NCI-H2196 (cell line): ENCODE measurements at regions not wholly inside any gene's neighbourhood (a gene's known extent, or its start where the extent isn't known, plus 50 kb on each side); places are given as distances from the start of the nearest gene placed in this dataset.
"Not testable (repeated sequence)": the region's sequence is repeated elsewhere in the genome, so short reads cannot be mapped to it uniquely, and the experiment has no call there.

Experiments
- DNase-seq: peaks from one replicate; lab custom pipeline; 2025; ENCODE audit not compliant: unreplicated experiment; lab: John Stamatoyannopoulos, UW

DNA sequence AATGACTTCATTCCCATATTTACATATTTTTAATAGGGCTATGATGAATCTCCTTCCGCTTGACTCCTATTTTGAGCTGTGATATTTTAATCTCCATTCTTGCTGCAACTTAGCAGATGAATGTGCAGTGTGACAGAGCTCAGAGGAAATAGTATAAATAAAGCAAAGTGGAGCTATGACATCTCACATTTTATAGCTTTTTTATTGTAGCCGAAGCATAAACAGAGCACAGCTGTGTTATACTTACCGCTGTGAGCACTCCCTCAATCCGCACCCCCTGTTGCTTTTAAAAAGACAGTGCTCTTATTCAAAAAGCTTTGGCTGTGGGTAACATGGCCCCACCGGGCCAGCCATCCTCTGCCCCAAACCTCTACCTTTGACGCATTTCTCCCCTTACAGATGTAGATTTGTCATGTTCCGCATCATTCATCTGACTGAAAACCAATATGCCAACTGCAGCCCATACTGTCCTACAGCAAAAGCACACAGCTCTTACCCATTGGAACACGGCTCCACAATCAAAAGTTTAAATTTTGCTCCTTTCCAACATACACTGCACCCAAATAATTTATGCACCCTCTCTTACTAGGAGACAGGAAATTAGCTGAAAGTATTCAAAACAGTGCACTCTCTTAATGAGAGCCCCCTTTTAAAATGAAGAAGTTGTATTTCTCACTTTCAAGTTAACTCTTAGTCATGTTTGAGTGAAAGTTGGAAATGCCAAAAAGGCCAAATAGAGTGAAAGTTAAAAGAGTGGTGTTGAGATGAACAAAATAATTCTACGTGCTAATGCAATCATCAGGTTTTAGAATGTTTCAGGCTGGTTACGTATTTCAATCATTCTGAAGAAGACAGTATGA, 429.3 kb upstream of the SOX5 start:
- DNase-seq, result no peak

DNA sequence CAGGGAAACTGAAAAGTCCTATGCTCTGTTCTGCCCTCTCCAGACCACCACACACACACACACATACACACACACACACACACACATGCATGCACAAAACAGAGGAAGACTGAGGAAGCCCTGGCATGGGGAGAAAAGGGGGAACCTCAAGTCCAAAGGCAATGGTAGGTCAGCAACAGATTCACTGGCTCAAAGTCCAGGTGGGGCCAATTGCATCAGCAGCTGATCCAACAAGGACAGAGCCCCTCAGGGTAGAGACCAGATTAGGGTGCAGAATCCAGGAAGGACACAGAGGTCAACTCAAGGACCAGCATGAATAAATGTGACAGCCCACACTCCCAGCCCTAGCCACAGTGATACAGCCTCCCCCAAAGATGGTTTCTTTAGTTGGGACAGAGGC, 425.0 kb upstream of the SOX5 start:
- no peak for DNase-seq

DNA sequence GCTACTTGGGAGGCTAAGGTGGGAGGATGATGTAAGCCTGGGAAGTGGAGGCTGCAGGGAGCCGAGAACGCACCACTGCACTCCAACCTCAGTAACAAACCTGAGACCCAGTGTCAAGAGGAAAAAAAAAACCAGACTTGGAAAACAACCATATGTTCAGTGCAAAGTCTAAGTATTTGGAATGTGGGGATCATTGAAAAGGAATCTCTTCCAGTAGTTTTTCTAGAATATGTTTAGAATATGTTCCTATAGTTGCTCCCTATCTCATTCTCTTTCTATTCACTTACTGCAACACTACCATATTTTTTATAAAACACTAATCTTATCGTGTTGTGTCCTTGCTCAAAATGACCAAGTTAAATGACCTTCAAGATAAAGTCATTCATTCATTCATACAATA, 423.5 kb upstream of the SOX5 start:
- no peak for DNase-seq

DNA sequence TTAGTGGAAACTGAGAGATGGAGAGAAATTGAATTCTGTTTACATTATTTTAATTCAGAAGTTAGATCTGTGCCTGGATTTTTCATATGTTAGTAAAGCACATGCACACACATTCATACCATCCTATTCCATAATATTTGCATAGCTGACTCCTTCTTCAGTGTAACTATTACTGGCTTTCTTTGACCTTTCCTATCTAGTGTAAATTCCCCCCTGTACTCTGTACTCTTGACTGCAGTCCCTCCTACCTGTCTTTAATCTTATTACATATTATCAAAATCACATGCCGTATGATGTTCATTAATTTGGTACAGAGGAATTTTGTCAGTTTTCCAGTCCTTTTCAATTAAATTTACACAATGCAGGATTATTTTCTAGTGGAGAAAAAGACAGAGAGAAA, 417.0 kb upstream of the SOX5 start:
- no peak for DNase-seq

DNA sequence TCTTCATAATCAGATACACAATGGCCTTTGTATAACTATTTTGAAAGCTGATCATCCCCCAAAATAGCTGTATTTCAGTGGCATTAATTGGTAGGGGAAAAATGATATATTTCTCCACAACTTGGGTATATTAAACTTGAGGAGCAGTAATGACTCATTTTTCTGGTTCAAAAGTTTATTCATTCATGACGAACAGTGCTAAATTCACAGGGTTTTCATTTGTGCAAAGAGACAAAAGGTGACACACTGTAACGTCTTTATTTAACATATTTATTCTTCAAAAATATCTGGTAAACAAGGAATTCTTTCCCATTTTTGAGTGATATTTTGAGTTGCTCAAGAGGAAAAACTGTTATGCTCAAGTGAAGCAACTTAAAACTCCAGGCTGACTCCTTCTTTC, 415.5 kb upstream of the SOX5 start:
- no peak for DNase-seq

DNA sequence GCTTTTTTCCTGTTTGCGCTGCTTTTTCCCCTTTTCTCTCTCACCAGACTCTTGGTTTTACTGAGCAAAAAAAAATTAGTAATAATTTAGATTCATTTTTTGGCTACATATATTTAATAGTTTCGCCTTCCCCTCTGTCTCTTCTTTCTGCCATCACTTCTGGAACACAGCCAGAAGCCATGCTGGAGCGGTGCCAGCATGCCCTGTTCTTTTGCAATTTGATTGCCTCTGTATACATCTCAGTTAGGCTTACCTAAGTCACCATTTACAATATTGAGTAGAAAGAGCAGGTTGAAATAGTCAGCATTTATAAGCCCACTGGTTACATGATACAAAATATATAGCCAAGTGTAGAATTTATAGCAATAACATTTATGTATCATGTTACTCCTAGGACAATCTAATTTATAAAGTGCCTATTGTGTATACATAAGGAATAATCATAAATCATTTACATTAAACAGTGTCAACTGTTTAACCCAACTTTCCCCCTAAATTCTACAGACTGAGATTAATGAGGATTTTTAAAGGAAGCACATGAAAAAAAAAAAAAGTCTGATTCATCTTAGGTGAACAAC, 413.8 kb upstream of the SOX5 start:
- DNase-seq, result peak; percentile 73

DNA sequence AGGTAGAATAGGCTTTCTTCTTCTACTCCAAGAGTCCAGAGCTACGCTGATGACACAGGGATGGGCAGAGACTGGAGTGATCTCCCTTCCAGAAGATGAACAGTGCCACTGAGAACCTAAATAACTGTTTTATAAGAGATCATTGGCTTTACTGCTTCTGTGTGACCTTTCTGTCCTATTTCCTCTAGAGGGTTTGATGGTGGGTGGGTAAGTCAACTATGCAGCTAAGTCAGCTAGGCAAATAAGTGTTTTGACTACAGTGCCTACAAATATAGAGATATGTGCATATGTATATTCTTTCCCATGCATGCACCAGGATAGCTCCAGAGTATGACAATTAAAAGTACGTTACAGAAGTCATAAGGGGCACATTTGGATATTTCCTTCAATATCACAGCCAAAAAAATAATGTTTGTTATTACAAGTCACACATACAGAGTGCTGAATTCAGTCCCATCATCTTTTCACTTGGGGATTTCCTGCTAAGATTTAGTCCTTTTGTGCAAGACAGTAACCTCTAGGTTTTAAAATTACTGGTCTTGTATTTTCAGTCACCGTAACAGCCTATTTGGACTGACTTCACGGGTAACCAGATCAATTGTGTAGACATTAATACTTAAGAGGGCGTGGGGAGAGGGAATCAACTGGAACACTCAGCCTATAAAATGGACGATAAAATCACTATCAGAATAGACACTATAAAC, 412.6 kb upstream of the SOX5 start:
- no peak for DNase-seq

DNA sequence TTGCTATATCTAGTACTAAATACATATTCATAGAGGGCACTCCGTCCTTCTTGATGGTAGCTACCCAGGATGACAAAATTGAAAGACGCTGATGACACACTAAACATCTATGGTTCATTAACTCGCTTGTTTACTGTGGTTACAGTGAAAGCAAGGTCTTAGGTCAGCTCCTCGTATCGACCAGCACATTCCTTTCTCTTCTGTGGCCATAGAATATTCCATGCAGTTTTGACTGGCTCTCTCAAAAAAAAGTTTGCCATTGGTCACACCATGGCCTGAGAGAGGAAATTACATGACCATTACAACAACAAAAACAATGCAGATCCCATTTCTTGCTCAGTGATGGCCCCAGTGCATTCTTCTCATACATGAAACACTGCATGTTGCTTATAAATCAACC, 411.4 kb upstream of the SOX5 start:
- DNase-seq, result no peak

DNA sequence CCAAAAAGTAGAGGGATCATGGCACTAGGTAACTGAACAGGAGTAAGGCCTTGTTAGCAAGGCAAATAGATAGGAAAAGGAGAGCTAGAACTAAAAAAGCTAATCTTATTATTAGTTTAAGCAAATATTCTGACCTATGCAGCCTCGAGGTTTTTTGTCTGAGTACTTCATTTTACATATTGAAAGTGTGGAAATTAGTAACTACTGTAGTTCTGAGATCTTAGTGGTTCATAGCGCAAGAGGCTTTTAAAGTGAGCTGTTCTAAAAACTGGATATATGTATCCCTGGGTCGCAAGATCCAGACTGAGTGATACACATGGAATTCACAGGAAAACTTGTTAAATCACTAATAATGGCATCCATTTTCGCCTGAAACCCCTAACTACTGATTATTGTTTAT, 411.0 kb upstream of the SOX5 start:
- DNase-seq, result no peak

DNA sequence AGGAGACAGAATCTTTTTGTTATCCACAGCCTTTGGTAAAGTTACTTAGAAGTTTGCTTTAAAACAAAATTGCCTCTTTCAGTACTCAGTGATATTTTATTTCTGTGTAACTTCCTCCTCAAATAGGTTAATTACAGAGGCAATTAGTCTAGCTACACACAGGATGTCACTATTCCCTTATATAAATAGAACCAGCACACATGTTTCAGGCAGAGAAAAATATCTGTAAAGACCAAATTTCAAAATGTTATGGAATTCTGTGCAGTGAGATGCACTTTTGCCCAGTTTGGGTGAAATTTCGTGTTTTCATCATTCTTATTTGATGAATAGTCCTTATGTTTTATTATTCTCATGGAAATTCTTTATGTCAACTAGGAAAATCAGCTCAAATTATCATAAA, 410.6 kb upstream of the SOX5 start:
- DNase-seq, result no peak

DNA sequence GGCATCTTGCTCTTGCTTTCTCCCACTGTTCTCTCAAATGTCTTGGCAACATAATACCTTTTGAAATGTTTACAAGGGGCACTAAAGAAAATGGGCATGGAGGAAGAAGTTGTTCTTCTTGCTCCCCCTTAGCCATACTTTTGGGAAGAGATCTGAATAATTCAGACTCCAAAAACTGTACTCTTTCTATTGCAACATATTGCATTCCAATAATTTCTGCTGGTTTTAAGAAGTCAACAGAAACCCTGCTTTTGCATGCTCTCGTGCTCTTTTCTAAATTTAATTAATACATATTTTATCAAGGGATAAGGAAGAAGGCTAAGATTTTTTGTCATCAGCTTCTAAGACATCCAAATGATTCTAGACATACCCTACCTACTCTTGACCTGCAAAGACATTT, 409.9 kb upstream of the SOX5 start:
- no peak for DNase-seq

DNA sequence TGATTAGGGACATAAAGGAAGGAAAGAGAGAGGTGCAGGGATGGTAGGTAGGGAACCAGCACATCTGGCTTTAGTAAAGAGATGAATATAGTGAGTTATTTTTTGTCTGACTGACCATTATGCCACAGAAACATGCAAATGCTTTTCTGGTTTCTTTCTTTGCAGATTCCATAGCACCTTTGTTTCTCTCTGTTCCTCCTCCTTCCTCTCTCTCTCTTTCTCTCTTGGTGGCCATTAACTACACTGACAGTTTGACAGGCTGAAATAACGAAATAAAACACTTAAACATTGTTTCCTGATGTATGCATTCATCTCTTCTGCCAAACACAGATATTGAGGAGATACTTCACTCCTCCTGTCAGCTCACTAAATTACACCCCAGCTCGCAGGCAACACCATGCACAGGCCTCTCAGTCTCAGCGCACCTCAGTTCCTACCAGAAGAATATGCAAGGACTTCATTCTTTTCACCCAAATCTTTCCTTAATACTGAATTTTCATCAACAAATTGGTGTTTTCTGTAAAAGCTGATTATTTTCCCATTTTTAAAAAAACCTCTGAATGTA, 406.9 kb upstream of the SOX5 start:
- no peak for DNase-seq

DNA sequence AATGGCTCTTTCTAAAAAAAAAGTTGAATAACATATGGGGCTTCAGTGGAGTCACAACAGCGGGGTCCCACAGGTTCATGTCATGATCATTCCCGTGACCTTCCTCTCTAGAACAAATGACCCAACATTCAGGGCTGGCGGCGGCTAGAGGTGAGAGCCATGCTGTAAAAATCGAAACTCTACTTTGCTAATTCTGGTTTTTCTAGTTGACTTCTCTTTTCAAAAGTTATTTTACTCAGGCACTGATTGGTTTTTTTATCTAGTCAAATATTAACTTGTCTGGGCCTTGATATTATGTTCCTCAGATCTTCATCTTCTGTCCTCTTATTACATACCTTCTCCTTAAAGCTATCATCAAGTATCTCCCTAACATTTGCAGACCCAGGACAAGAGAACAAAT, 402.9 kb upstream of the SOX5 start:
- DNase-seq, result no peak

DNA sequence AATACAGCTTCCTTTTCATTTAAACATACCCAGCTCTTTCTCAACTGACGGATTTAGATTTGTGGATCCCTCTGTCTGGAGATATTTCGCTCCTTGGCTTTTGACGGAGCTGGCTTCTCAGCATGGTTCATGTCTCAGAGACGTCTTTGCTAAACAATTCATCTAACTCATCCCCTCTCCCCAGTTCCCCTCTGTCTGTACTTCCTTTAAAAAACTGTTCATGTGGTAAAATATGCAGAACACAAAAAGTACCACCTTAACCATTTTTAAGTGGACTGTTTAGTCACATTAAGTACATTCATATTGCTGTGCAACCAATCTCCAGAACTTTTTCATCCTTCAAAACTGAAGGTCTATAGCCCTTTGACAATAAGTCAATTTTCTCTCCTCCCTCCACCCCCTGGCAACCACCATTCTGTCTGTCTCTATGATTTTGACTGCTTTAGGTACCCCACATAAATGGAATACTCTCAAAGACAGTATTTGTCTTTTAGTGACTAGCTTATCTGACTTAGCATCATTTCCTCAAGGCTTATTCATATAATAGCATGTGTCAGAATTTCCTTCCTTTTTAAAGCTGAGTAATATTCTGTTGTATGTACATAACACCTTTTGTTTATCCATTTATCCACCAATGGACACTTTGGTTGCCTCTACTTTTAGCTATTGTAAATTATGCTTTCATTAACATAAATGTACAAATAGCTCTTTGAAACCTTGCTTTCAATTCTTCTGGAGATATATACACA, 399.8 kb upstream of the SOX5 start:
- DNase-seq, result no peak

DNA sequence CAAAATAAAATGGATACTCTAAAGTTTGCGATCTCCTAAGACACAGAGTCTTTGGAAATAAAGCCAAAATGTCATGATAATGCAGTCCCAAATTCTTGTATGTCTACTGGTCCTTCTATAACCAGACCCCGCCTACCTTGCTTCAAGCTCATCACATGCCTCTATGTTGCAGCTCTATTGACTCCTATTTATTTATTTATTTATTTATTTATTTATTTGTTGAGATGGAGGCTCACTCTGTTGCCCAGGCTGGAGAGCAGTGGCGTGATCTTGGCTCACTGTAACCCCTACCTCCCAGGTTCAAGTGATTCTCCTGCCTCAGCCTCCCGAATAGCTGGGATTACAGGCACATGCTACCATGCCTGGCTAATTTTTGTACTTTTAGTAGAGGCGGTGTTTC, 398.7 kb upstream of the SOX5 start:
- DNase-seq, result not testable (repeated sequence)

DNA sequence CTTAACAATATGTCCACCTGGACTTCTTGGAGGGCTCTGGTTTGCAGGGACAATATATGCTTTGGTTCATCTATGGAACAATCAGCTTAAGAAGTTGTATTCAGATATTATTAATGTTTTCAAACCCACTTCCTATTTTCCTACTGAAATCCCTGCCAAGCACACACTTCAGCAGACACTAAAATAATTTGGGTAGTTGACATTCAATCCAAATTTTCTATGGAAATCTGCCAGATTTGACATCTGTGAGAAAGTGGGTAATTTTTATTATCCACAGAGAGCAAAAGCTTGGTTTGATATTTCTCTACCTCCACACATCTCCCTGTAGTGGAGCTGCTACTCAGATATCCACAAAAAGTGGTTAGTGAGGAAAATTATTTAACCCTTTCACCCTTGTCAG, 378.8 kb upstream of the SOX5 start:
- DNase-seq, result peak; percentile 50

DNA sequence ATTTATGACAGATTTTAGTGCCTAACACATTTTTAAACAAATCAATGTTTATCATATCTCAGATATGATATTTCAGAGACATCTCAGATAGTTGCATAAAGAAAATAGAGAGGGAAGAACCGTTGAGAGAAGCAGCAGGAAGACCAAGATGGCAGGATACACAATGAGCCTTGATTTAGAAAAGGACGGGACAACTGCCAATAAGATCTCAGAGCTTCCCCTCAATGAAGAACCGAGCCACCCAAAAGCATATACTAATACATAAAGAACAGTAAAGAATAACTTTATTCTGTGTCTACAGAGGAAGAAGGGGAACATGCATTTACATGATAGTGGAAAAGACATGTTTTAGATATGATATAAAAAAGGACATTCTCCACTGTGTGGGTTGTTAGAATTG, 375.9 kb upstream of the SOX5 start:
- no peak for DNase-seq

DNA sequence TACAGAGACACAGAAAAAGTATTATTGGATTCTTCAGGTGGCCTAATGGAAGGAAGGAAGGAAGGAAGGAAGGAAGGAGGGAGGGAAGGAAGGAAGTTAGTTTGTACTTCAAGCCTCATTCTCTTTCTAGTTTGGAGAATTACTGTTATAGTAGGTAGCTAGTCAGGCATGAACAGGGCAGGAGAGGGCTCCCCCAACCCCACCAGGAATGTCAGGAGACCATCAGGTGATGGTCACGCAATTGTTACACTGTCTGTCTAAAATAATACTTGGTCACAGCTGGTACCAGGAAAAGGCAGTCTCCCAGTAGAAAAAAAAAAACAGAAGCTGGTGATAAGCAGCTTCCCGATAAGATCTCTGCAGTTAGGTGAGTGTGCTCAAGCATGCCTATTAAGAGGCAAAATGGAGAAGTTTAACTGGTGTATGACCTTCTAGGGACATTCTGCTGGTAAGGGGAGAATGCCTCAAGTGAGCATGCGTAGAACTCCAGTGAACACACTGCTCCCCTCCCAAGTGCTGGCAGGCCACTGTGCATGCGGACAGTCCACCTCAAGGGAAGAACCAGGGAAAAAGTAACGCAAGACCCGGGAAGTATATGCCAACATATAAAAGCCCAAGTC, 358.4 kb upstream of the SOX5 start:
- DNase-seq, result no peak

DNA sequence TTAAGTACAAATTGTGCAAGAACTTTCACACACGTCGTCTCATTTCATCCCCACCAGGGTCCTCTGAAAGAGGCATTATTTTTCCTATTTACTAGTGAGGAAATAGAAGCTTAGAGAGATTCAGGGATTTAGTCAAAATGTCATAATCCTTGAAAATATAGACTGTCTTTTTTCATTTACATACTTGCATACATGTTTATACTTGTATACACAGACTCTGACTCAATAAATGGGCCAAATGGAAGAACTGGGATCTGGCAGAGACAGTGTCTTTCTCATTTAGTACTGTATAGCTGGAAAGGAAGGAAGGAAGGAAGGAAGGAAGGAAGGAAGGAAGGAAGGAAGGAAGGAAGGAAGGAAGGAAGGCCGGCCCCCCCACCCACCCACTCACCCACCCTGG, 357.7 kb upstream of the SOX5 start:
- DNase-seq, result no peak

DNA sequence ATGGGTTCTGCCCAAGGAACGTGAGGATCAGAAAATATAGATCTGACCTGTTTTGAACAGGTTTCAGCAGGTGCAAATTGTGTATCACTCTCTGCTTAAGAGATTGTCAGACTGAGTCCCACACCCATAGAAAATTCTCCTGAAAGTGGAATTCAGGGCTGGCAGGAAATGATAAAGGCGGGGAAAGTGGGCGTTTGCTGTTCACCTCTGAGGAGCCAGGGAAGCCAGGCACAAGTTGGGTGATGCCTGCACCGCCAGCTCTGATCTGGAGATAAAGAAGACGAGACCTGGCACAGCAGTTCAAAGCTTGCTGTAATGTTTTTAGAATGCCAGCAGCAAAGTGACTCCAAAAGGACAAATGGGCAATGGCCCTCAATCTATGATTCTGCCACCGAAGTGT, 356.5 kb upstream of the SOX5 start:
- DNase-seq, result no peak

DNA sequence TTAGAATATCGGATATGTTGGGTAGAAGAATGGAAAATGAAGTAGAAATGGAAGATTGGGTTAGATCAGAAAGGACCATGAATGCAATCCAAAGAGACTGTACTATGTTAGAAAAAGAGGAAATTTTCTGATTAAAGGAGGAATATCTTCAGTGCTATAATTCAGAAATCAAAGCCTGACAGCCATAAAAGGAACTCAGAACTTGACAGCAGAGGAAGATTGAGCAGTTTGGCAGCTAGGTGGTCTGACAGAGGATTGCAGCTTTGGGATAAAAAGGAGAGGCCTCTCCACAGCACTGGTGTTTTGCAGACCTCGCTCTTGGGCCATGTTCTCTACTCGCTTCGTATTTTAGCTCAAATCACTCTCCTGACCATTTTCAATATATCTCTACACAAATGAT, 354.8 kb upstream of the SOX5 start:
- no peak for DNase-seq
